Fibroblast of skin of back (primary cell): ENCODE measurements at regions not wholly inside any gene's neighbourhood (a gene's known extent, or its start where the extent isn't known, plus 50 kb on each side); places are given as distances from the start of the nearest gene placed in this dataset.
"Not testable (repeated sequence)": the region's sequence is repeated elsewhere in the genome, so short reads cannot be mapped to it uniquely, and the experiment has no call there.

Experiments used
- DNase-seq: peaks from one replicate; pipeline ENCODE4 v3.0.0-alpha.2; 2013

GRCh38 chr9:106772523-106773290, 90.3 kb upstream of the ZNF462 start:
- no peak for DNase-seq

GRCh38 chr9:106773750-106774149, 89.2 kb upstream of the ZNF462 start:
- no peak for DNase-seq

DNA sequence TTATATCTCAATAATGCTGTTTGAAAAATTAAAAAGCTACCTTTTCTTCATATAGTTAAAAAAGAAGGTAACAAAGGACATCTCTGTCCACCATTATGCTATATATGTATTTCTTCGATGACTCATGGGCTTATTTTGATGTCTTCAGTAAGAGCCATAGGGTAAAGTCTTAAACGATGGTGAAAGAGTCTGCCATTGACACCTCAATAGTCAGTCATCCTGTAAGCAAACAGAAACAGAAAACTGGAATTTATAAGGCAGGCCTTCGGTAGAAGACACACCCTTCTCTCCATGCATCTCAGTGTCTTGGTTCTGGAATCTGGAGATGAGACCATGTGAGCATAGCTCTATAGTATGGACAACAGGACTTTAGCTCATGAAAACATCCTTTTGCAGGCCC, 87.0 kb upstream of the ZNF462 start:
- no peak for DNase-seq

GRCh38 chr9:106779796-106780195, 83.2 kb upstream of the ZNF462 start:
- no peak for DNase-seq

- DNase-seq, result no peak
Measured at GRCh38 chr9:106783121-106783520, 79.8 kb upstream of the ZNF462 start.

DNA sequence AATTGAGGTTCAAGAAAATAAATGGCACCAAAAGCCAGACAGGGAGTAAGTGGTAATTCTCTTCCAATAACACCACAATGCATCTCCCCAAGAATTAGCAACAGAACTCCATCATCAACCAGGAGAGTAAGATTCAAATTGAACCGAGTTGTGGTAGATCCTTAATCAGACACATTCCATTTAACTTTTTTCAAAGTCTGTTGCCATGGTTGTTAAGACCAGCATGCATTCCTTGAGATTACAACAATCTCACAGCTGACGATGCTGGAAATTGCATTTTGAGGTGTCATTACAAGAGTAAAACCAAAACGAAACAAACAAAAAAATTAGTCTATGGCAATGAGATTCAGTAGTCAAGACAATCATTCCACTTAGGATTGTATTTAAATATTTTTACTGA, 78.9 kb upstream of the ZNF462 start:
- peak; percentile 42 for DNase-seq

DNA sequence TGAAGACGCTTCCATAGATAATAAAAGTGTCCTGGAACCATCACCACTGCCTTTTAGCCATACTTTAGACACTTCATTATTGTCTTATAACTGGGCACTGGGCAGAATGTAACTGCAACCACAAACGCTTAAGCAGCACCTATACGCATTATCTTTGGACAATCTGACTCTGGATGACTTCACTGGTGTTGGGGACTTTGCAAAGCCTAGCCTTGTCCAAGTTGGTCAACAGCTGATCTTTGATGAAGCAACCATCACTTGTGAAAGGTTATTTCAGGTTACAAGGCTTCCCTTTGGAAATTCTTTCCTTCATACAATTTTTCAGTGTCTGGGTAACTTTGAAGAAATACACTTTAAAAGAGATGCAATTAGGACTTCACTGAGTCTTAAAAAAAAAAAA, 77.8 kb upstream of the ZNF462 start:
- no peak for DNase-seq

- not testable (repeated sequence) for DNase-seq
Measured at GRCh38 chr9:106788021-106788420, 74.9 kb upstream of the ZNF462 start.

DNA sequence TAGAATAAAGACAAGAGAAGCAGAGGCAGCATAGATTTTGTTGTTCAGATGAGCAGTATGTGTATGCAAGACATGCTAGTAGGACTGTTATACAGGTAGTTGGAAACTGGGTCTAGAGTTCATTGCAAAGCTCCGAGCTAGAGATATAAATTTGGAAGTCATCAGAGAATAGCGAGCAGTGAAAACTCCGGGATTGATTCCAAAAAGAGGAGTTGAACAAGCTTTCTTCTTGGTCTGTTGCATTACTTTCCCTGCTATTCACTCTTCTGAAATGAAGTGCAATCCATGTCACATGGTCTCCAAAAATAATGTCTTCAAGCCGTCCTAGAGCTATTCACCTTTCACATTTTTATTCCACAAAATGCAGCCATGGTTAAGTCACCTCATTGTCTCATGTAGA, 67.9 kb upstream of the ZNF462 start:
- no peak for DNase-seq

DNA sequence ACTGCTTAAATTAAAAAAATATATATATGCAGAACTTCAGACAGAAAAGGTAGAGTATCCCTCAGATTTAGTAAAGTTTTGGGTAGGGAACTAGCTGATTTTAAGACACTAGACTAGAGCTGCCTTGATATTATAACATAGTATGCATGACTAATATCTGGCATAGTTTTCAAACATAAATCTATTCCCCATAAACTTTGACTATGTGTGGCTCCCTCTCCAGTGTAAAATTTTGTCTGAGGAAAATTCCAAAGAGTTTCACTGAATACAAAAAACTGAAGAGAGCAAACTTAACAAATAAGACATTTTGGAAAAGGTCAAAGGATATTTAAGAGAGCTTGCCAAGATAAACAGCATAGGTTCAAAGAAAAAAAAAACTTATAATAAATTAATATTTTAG, 66.2 kb upstream of the ZNF462 start:
- DNase-seq, result peak; percentile 34

- peak; percentile 27 for DNase-seq
Measured at GRCh38 chr9:106797299-106797698, 65.7 kb upstream of the ZNF462 start.

GRCh38 chr9:106798016-106798799, 64.8 kb upstream of the ZNF462 start:
- no peak for DNase-seq

DNA sequence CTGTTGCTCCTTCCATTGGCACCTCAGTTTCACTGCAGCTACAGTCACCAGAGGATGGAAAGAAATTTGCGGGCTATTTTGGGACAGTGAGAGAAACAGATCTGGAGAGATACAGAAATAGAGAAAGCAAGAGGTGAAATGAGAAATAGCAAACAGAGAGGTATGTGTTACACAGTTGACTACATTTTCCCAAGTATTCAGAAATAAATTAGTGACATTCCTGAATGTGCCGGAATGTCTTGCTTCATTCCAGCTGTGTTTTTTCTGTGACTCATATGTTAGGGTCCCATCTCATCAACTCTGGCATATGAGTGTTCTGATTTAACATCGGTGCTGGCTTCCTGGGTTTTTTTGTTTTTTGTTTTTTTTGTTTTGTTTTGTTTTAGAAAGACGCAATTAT, 63.8 kb upstream of the ZNF462 start:
- peak; percentile 96 for DNase-seq

DNA sequence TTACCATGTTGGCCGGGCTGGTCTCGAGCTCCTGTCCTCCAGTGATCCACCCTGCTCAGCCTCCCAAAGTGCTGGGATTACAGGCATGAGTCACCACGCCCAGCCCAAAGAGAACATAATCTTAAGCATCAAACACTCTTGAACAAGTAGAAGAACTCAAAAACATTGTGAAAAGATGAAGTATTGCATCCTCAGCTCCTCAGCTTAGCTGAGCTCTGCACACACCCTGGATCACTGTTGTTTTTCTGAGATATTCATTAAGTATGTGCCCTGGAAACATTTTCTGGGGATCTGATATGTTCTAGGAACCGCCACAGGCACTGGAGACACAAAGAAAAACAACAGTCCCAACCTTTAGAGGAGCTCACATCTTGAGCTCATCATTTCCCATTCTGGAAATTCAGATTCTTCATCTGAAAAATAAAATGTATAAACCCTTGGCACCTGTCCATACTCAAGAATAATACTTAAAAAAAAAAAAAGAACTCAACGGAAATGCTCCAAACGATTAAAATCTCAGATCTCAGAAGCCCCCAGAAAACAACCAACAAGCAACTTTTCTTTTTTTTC, 62.2 kb upstream of the ZNF462 start:
- DNase-seq, result peak; percentile 88

GRCh38 chr9:106801816-106802215, 61.1 kb upstream of the ZNF462 start:
- no peak for DNase-seq
